ENCODE measurements at regions not wholly inside any gene's neighbourhood (a gene's known extent, or its start where the extent isn't known, plus 50 kb on each side); places are given as distances from the start of the nearest gene placed in this dataset.

- Histone ChIP-seq H3K9me2 (replicated peaks; ENCODE audit: control insufficient read depth, low read length) (no peaks in the 10 kb centered on the region), H3K4me1 (ENCODE audit: control insufficient read depth, low read length) (no peaks in the 10 kb centered on the region), H3K4me2 (ENCODE audit: low read length) (no peak overlapping the region), H3K79me2 (ENCODE audit: control insufficient read depth, low read length) (no peaks in the 10 kb centered on the region), H3K27me3 (ENCODE audit: control insufficient read depth, low read length) (no peaks in the 10 kb centered on the region), H3K4me3 (ENCODE audit: low read length) (no peak overlapping the region), H4K20me1 (ENCODE audit: control insufficient read depth, insufficient read depth, low read depth, low read length) (no peaks in the 10 kb centered on the region), H3K36me3 (ENCODE audit: control insufficient read depth, low read length) (no peaks in the 10 kb centered on the region), H3K27ac (ENCODE audit: low read depth, low read length) (no peak overlapping the region), H3F3A (ENCODE audit: control insufficient read depth, insufficient read depth) (no peaks in the 10 kb centered on the region), H3K9me3 (ENCODE audit: control insufficient read depth, insufficient read depth, low read length) (no peaks in the 10 kb centered on the region)
- no peak for TF ChIP-seq EZH2phosphoT487 (IDR thresholded peaks at IDR 0.05; ENCODE audit: borderline replicate concordance, low read length)
- TF ChIP-seq CTCF (IDR thresholded peaks at IDR 0.05; ENCODE audit: low read depth, low read length, poor library complexity, severe bottlenecking): no peak
These were observed 381.0 kb downstream of the LRIG3 start for GRCh38 chr12:58539295-58539694.

GRCh38 chr12:58540480-58541299, 379.6 kb downstream of the LRIG3 start:
- Histone ChIP-seq H3K79me2 (ENCODE audit: control insufficient read depth, low read length) (no peaks in the 10 kb centered on the region), H3K27ac (ENCODE audit: low read depth, low read length) (no peak overlapping the region), H4K20me1 (ENCODE audit: control insufficient read depth, insufficient read depth, low read depth, low read length) (no peaks in the 10 kb centered on the region), H3K27me3 (ENCODE audit: control insufficient read depth, low read length) (no peaks in the 10 kb centered on the region), H3F3A (ENCODE audit: control insufficient read depth, insufficient read depth) (no peaks in the 10 kb centered on the region), H3K4me2 (ENCODE audit: low read length) (no peak overlapping the region), H3K9me3 (ENCODE audit: control insufficient read depth, insufficient read depth, low read length) (no peaks in the 10 kb centered on the region), H3K36me3 (ENCODE audit: control insufficient read depth, low read length) (no peaks in the 10 kb centered on the region), H3K4me3 (ENCODE audit: low read length) (no peak overlapping the region), H3K4me1 (ENCODE audit: control insufficient read depth, low read length) (no peaks in the 10 kb centered on the region), H3K9me2 (replicated peaks; ENCODE audit: control insufficient read depth, low read length) (no peaks in the 10 kb centered on the region)
- TF ChIP-seq CTCF (IDR thresholded peaks at IDR 0.05; ENCODE audit: low read depth, low read length, poor library complexity, severe bottlenecking) (peak; percentile 61), EZH2phosphoT487 (IDR thresholded peaks at IDR 0.05; ENCODE audit: borderline replicate concordance, low read length) (no peak)

GRCh38 chr12:58541300-58541690, 379.0 kb downstream of the LRIG3 start:
- no peaks in the 10 kb centered on the region for H3K9me3 ChIP-seq (ENCODE audit: control insufficient read depth, insufficient read depth, low read length)
- no peaks in the 10 kb centered on the region for H3K79me2 ChIP-seq (ENCODE audit: control insufficient read depth, low read length)
- H3K27me3 ChIP-seq (ENCODE audit: control insufficient read depth, low read length): no peaks in the 10 kb centered on the region
- H3K4me2 ChIP-seq (ENCODE audit: low read length): no peak overlapping the region
- H3K4me1 ChIP-seq (ENCODE audit: control insufficient read depth, low read length): no peaks in the 10 kb centered on the region
- H3K36me3 ChIP-seq (ENCODE audit: control insufficient read depth, low read length): no peaks in the 10 kb centered on the region
- TF ChIP-seq CTCF (IDR thresholded peaks at IDR 0.05; ENCODE audit: low read depth, low read length, poor library complexity, severe bottlenecking) (no peak), EZH2phosphoT487 (IDR thresholded peaks at IDR 0.05; ENCODE audit: borderline replicate concordance, low read length) (no peak)
- no peak overlapping the region for H3K4me3 ChIP-seq (ENCODE audit: low read length)
- H3F3A ChIP-seq (ENCODE audit: control insufficient read depth, insufficient read depth): no peaks in the 10 kb centered on the region
- no peaks in the 10 kb centered on the region for H3K9me2 ChIP-seq (replicated peaks; ENCODE audit: control insufficient read depth, low read length)
- no peaks in the 10 kb centered on the region for H4K20me1 ChIP-seq (ENCODE audit: control insufficient read depth, insufficient read depth, low read depth, low read length)
- no peak overlapping the region for H3K27ac ChIP-seq (ENCODE audit: low read depth, low read length)

Data from DOHH2 (cell line).